BLaER1 treated with 17β-estradiol and CSF1 and Interleukin-3, amounts not matched to agents 10 nM and 100 nM (cell line): ENCODE measurements at regions not wholly inside any gene's neighbourhood (a gene's known extent, or its start where the extent isn't known, plus 50 kb on each side); places are given as distances from the start of the nearest gene placed in this dataset.

Experiments used
- H3K27ac ChIP-seq, 11 experiments: shearing (Covaris generic); formaldehyde crosslinking; 2 replicates each; pipeline ENCODE4 v1.8.1; 2022
- H3K27me3 ChIP-seq, 11 experiments: shearing (Covaris generic); formaldehyde crosslinking; 2 replicates each; pipeline ENCODE4 v1.8.1; 2022
- H3K36me3 ChIP-seq, 11 experiments: shearing (Covaris generic); formaldehyde crosslinking; 2 replicates each; pipeline ENCODE4 v1.8.1; 2022
- H3K4me1 ChIP-seq, 10 experiments: shearing (Covaris generic); formaldehyde crosslinking; 2 replicates each; pipeline ENCODE4 v1.8.1; 2022
- H3K4me2 ChIP-seq, 11 experiments: shearing (Covaris generic); formaldehyde crosslinking; 2 replicates each; pipeline ENCODE4 v1.8.1; 2022
- H3K4me3 ChIP-seq, 10 experiments: shearing (Covaris generic); formaldehyde crosslinking; 2 replicates each; pipeline ENCODE4 v1.8.1; 2022
- H3K9ac ChIP-seq, 11 experiments: shearing (Covaris generic); formaldehyde crosslinking; 2 replicates each; pipeline ENCODE4 v1.8.1; 2022
- H3K9me3 ChIP-seq, 11 experiments: shearing (Covaris generic); formaldehyde crosslinking; replicated peaks in 1 of 11; 2 replicates each; pipeline ENCODE4 v1.8.1; 2022
- H4K20me1 ChIP-seq, 11 experiments: shearing (Covaris generic); formaldehyde crosslinking; 2 replicates each; pipeline ENCODE4 v1.8.1; 2022
- Cebpa-rat ChIP-seq, 11 experiments: shearing (Covaris generic); IDR thresholded peaks; 2 replicates each; pipeline ENCODE4 v1.8.1; 2022

GRCh38 chr1:170789063-170789462 lies 125.1 kb downstream of the PRRX1 start:
- H3K4me3 ChIP-seq, result no peak overlapping the region
- no peak overlapping the region for H3K4me2 ChIP-seq
- H3K9me3 ChIP-seq, result no peaks in the 10 kb centered on the region
- H4K20me1 ChIP-seq, result no peaks in the 10 kb centered on the region
- H3K9ac ChIP-seq, result no peak overlapping the region
- no peaks in the 10 kb centered on the region for H3K4me1 ChIP-seq
- H3K27ac ChIP-seq, result no peak overlapping the region
- H3K27me3 ChIP-seq, result no peaks in the 10 kb centered on the region
- no peak for TF ChIP-seq Cebpa-rat (IDR thresholded peaks at IDR 0.05)
- H3K36me3 ChIP-seq, result no peaks in the 10 kb centered on the region

GRCh38 chr1:170790175-170790574 lies 126.2 kb downstream of the PRRX1 start:
- H3K4me2 ChIP-seq, result no peak overlapping the region
- no peaks in the 10 kb centered on the region for H3K9me3 ChIP-seq
- no peaks in the 10 kb centered on the region for H3K36me3 ChIP-seq
- H3K27me3 ChIP-seq, result no peaks in the 10 kb centered on the region
- no peak overlapping the region for H3K9ac ChIP-seq
- no peaks in the 10 kb centered on the region for H3K4me1 ChIP-seq
- TF ChIP-seq Cebpa-rat (IDR thresholded peaks at IDR 0.05), result no peak
- H3K27ac ChIP-seq, result no peak overlapping the region
- no peak overlapping the region for H3K4me3 ChIP-seq
- no peaks in the 10 kb centered on the region for H4K20me1 ChIP-seq

GRCh38 chr1:170790651-170791071 lies 126.7 kb downstream of the PRRX1 start:
- Histone ChIP-seq H3K27me3 (no peaks in the 10 kb centered on the region), H4K20me1 (no peaks in the 10 kb centered on the region), H3K4me1 (no peaks in the 10 kb centered on the region), H3K9me3 (no peaks in the 10 kb centered on the region), H3K4me2 (no peak overlapping the region), H3K36me3 (no peaks in the 10 kb centered on the region), H3K9ac (no peak overlapping the region), H3K4me3 (no peak overlapping the region), H3K27ac (no peak overlapping the region)
- no peak for TF ChIP-seq Cebpa-rat (IDR thresholded peaks at IDR 0.05)

GRCh38 chr1:170791941-170792340 lies 128.0 kb downstream of the PRRX1 start:
- Histone ChIP-seq H3K27ac (no peak overlapping the region), H3K36me3 (no peaks in the 10 kb centered on the region), H4K20me1 (no peaks in the 10 kb centered on the region), H3K27me3 (no peaks in the 10 kb centered on the region), H3K9ac (no peak overlapping the region), H3K4me1 (no peaks in the 10 kb centered on the region), H3K9me3 (no peaks in the 10 kb centered on the region), H3K4me2 (no peak overlapping the region), H3K4me3 (no peak overlapping the region)
- TF ChIP-seq Cebpa-rat (IDR thresholded peaks at IDR 0.05), result no peak

- H3K4me3 ChIP-seq, result no peak overlapping the region
- no peak overlapping the region for H3K4me2 ChIP-seq
- no peaks in the 10 kb centered on the region for H3K9me3 ChIP-seq
Observed at GRCh38 chr1:170800265-170800664, 135.1 kb upstream of the MROH9 start.

GRCh38 chr1:170800812-170801211 lies 134.5 kb upstream of the MROH9 start:
- H4K20me1 ChIP-seq, result no peaks in the 10 kb centered on the region
- H3K9ac ChIP-seq, result no peak overlapping the region
- no peaks in the 10 kb centered on the region for H3K4me1 ChIP-seq
- TF ChIP-seq Cebpa-rat (IDR thresholded peaks at IDR 0.05), result no peak
- H3K9me3 ChIP-seq, result no peaks in the 10 kb centered on the region
- H3K27ac ChIP-seq, result no peak overlapping the region
- H3K4me2 ChIP-seq, result no peak overlapping the region
- no peaks in the 10 kb centered on the region for H3K36me3 ChIP-seq
- no peak overlapping the region for H3K4me3 ChIP-seq
- no peaks in the 10 kb centered on the region for H3K27me3 ChIP-seq

More at GRCh38 chr1:170800265-170800664, 135.1 kb upstream of the MROH9 start:
- Histone ChIP-seq H3K27ac (no peak overlapping the region), H3K36me3 (no peaks in the 10 kb centered on the region), H3K27me3 (no peaks in the 10 kb centered on the region), H3K9ac (no peak overlapping the region), H3K4me1 (no peaks in the 10 kb centered on the region), H4K20me1 (no peaks in the 10 kb centered on the region)
- no peak for TF ChIP-seq Cebpa-rat (IDR thresholded peaks at IDR 0.05)

GRCh38 chr1:170803711-170804110 lies 131.6 kb upstream of the MROH9 start:
- Histone ChIP-seq H3K27ac (no peak overlapping the region), H3K4me3 (no peak overlapping the region), H4K20me1 (no peaks in the 10 kb centered on the region), H3K27me3 (no peaks in the 10 kb centered on the region), H3K36me3 (no peaks in the 10 kb centered on the region), H3K4me1 (no peaks in the 10 kb centered on the region), H3K9ac (no peak overlapping the region), H3K9me3 (no peaks in the 10 kb centered on the region), H3K4me2 (no peak overlapping the region)
- no peak for TF ChIP-seq Cebpa-rat (IDR thresholded peaks at IDR 0.05)

- Histone ChIP-seq H3K27me3 (no peaks in the 10 kb centered on the region), H3K4me2 (no peak overlapping the region), H3K4me3 (no peak overlapping the region), H4K20me1 (no peaks in the 10 kb centered on the region), H3K4me1 (no peaks in the 10 kb centered on the region), H3K9ac (no peak overlapping the region), H3K27ac (no peak overlapping the region), H3K36me3 (no peaks in the 10 kb centered on the region), H3K9me3 (no peaks in the 10 kb centered on the region)
- TF ChIP-seq Cebpa-rat (IDR thresholded peaks at IDR 0.05), result no peak
Observed at GRCh38 chr1:170804419-170804818, 130.9 kb upstream of the MROH9 start.

GRCh38 chr1:170804879-170805278 lies 130.5 kb upstream of the MROH9 start:
- H3K4me3 ChIP-seq, result no peak overlapping the region
- no peaks in the 10 kb centered on the region for H3K27me3 ChIP-seq
- no peak overlapping the region for H3K27ac ChIP-seq
- H4K20me1 ChIP-seq, result no peaks in the 10 kb centered on the region
- no peaks in the 10 kb centered on the region for H3K9me3 ChIP-seq
- no peaks in the 10 kb centered on the region for H3K36me3 ChIP-seq
- H3K4me1 ChIP-seq, result no peaks in the 10 kb centered on the region
- H3K4me2 ChIP-seq, result no peak overlapping the region
- TF ChIP-seq Cebpa-rat (IDR thresholded peaks at IDR 0.05), result no peak
- no peak overlapping the region for H3K9ac ChIP-seq

GRCh38 chr1:170806961-170807360 lies 128.4 kb upstream of the MROH9 start:
- Histone ChIP-seq H3K9me3 (no peaks in the 10 kb centered on the region), H3K9ac (no peak overlapping the region), H3K27ac (no peak overlapping the region), H3K36me3 (no peaks in the 10 kb centered on the region), H3K27me3 (no peaks in the 10 kb centered on the region), H3K4me3 (no peak overlapping the region), H3K4me2 (no peak overlapping the region), H4K20me1 (no peaks in the 10 kb centered on the region), H3K4me1 (no peaks in the 10 kb centered on the region)
- no peak for TF ChIP-seq Cebpa-rat (IDR thresholded peaks at IDR 0.05)

GRCh38 chr1:170807432-170807831 lies 127.9 kb upstream of the MROH9 start:
- Histone ChIP-seq H3K9ac (no peak overlapping the region), H3K4me1 (no peaks in the 10 kb centered on the region), H3K4me2 (no peak overlapping the region), H3K4me3 (no peak overlapping the region), H3K27ac (no peak overlapping the region), H3K36me3 (no peaks in the 10 kb centered on the region), H4K20me1 (no peaks in the 10 kb centered on the region), H3K9me3 (no peaks in the 10 kb centered on the region), H3K27me3 (no peaks in the 10 kb centered on the region)
- no peak for TF ChIP-seq Cebpa-rat (IDR thresholded peaks at IDR 0.05)
